OCI-LY1 (cell line): ENCODE measurements at regions not wholly inside any gene's neighbourhood (a gene's known extent, or its start where the extent isn't known, plus 50 kb on each side); places are given as distances from the start of the nearest gene placed in this dataset.
"Not testable (repeated sequence)": the region's sequence is repeated elsewhere in the genome, so short reads cannot be mapped to it uniquely, and the experiment has no call there.

ENCODE experiments used
- H2AFZ ChIP-seq: fragments of 200-600 bp; sonication (generic), shearing (Covaris generic); 2 replicates; pipeline ENCODE4 v1.6.0; 2014; ENCODE audit warnings: antibody characterized with exemption, mild to moderate bottlenecking, low read length
- H3F3A ChIP-seq: fragments of 200-600 bp; sonication (generic), shearing (Covaris generic); 2 replicates; pipeline ENCODE4 v1.6.0; 2014; ENCODE audit warnings: mild to moderate bottlenecking, antibody characterized with exemption, low read length, moderate library complexity; ENCODE audit not compliant: insufficient read depth
- H3K27ac ChIP-seq: fragments of 200-600 bp; sonication (generic); 2 replicates; pipeline ENCODE4 v1.5.1; 2014; ENCODE audit warnings: low read length, mixed run types, mild to moderate bottlenecking, low read depth; ENCODE audit not compliant: poor library complexity, severe bottlenecking
- H3K27me3 ChIP-seq: fragments of 200-600 bp; sonication (generic); 2 replicates; pipeline ENCODE4 v1.6.0; 2014; ENCODE audit warnings: antibody characterized with exemption, mild to moderate bottlenecking, low read length, moderate library complexity; ENCODE audit not compliant: insufficient read depth
- H3K36me3 ChIP-seq: fragments of 200-600 bp; sonication (generic); 2 replicates; pipeline ENCODE4 v1.6.1; 2014; ENCODE audit warnings: mild to moderate bottlenecking, antibody characterized with exemption, low read length, moderate library complexity, mixed read lengths; ENCODE audit not compliant: insufficient read depth
- H3K4me1 ChIP-seq: fragments of 200-600 bp; sonication (generic); 2 replicates; pipeline ENCODE4 v1.5.1; 2014; ENCODE audit warnings: mild to moderate bottlenecking, low read length, moderate library complexity; ENCODE audit not compliant: insufficient read depth, severe bottlenecking
- H3K4me2 ChIP-seq: fragments of 200-600 bp; sonication (generic), shearing (Covaris generic); 2 replicates; pipeline ENCODE4 v1.6.1; 2014; ENCODE audit warnings: low read length
- H3K4me3 ChIP-seq: fragments of 200-600 bp; sonication (generic); 2 replicates; pipeline ENCODE4 v1.5.1; 2014; ENCODE audit warnings: low read length, low read depth, mild to moderate bottlenecking, mixed read lengths; ENCODE audit not compliant: poor library complexity, severe bottlenecking
- H3K79me2 ChIP-seq: fragments of 200-600 bp; shearing (Covaris generic); 2 replicates; pipeline ENCODE4 v1.6.1; 2016; ENCODE audit warnings: mixed run types, low read length, mixed read lengths; ENCODE audit not compliant: insufficient read depth
- H3K9ac ChIP-seq: fragments of 200-600 bp; sonication (generic), shearing (Covaris generic); 2 replicates; pipeline ENCODE4 v1.6.1; 2014; ENCODE audit warnings: mild to moderate bottlenecking, low read length, mixed read lengths
- H3K9me2 ChIP-seq: fragments of 200-600 bp; sonication (generic), shearing (Covaris generic); 2 replicates; pipeline ENCODE4 v1.6.1; 2014; ENCODE audit warnings: low read depth, mild to moderate bottlenecking, low read length, mixed read lengths
- H3K9me3 ChIP-seq: fragments of 200-600 bp; shearing (Covaris generic); 2 replicates; pipeline ENCODE4 v1.6.1; 2014; ENCODE audit warnings: low read length, mixed read lengths
- H4K20me1 ChIP-seq: fragments of 200-600 bp; sonication (generic), shearing (Covaris generic); 2 replicates; pipeline ENCODE4 v1.6.0; 2016; ENCODE audit warnings: mild to moderate bottlenecking, low read length; ENCODE audit not compliant: insufficient read depth
- EZH2 ChIP-seq: fragments of 200-600 bp; sonication (generic), shearing (Covaris generic); IDR thresholded peaks from 2 replicates; pipeline ENCODE4 v1.8.0; 2017; ENCODE audit warnings: borderline replicate concordance, mixed run types, mild to moderate bottlenecking, antibody characterized with exemption, low read length, moderate library complexity, mixed read lengths
- TF ChIP-seq, protein P1 (sequence below): fragments of 200-600 bp; sonication (generic), shearing (Covaris generic); IDR thresholded peaks from 2 replicates; pipeline ENCODE4 v1.5.1; 2017; ENCODE audit warnings: mild to moderate bottlenecking, antibody characterized with exemption, low read length, moderate library complexity, mixed read lengths

DNA sequence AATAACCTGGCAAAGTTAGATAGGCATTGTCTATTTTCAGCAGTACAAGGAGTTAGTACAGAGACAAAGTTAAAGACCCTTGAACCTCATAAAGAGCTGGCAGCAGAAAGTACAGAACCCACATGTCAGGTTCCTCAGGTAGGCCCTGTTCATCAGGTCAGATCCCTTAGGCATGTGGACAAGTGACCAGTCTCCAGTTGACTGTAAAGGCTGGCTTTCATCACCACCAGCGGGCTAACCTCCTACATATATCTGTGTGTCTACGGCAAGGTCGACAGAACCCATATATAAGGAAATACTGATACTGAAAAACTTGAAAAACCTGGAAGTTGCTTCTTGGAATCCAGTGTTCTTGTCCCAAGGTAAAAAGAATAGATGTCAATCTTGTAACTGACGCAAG lies 223.1 kb upstream of the SGK1 start:
- Histone ChIP-seq H3K9me3 (no peaks in the 10 kb centered on the region), H2AFZ (no peak overlapping the region)

DNA sequence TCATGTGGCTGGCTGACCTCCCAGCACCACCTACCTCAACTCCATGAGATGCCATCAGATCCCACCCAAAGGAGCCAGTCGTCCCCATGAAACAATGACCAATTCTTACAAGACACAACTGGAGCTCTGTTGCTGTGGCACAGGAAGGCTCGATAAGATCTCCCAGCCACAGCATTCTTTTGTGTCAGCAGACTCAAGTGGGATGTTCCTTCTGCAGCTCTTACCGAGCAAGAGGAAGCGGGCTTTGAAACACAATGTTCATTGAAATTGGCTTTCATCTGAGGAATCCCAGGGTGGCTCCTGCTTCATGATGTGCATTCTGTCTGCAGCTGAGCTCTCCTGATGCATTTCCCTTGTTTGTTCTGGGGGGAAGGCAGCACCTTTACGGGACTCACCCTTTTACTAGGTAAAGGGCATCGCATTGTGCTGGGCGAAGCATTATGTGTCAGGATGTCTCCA lies 222.0 kb upstream of the SGK1 start:
- Histone ChIP-seq H3K9ac (no peak overlapping the region), H3K27me3 (no peaks in the 10 kb centered on the region), H3K4me2 (no peak overlapping the region), H3K9me2 (no peaks in the 10 kb centered on the region), H3K36me3 (no peaks in the 10 kb centered on the region), H3K9me3 (no peaks in the 10 kb centered on the region), H3K27ac (no peak overlapping the region), H3K79me2 (no peaks in the 10 kb centered on the region), H3F3A (no peaks in the 10 kb centered on the region), H4K20me1 (no peaks in the 10 kb centered on the region), H3K4me1 (no peaks in the 10 kb centered on the region), H3K4me3 (no peak overlapping the region), H2AFZ (no peak overlapping the region)
- no peak for TF ChIP-seq EZH2
- TF ChIP-seq, protein P1, sequence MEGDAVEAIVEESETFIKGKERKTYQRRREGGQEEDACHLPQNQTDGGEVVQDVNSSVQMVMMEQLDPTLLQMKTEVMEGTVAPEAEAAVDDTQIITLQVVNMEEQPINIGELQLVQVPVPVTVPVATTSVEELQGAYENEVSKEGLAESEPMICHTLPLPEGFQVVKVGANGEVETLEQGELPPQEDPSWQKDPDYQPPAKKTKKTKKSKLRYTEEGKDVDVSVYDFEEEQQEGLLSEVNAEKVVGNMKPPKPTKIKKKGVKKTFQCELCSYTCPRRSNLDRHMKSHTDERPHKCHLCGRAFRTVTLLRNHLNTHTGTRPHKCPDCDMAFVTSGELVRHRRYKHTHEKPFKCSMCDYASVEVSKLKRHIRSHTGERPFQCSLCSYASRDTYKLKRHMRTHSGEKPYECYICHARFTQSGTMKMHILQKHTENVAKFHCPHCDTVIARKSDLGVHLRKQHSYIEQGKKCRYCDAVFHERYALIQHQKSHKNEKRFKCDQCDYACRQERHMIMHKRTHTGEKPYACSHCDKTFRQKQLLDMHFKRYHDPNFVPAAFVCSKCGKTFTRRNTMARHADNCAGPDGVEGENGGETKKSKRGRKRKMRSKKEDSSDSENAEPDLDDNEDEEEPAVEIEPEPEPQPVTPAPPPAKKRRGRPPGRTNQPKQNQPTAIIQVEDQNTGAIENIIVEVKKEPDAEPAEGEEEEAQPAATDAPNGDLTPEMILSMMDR, result no peak

More for the DNA sequence above, 223.1 kb upstream of the SGK1 start:
- H3K9ac ChIP-seq, result no peak overlapping the region
- no peak overlapping the region for H3K4me2 ChIP-seq
- H3K79me2 ChIP-seq, result no peaks in the 10 kb centered on the region
- H3K27ac ChIP-seq, result no peak overlapping the region
- H3K36me3 ChIP-seq, result no peaks in the 10 kb centered on the region
- H3F3A ChIP-seq, result no peaks in the 10 kb centered on the region
- no peaks in the 10 kb centered on the region for H4K20me1 ChIP-seq
- no peaks in the 10 kb centered on the region for H3K4me1 ChIP-seq
- no peaks in the 10 kb centered on the region for H3K9me2 ChIP-seq
- no peaks in the 10 kb centered on the region for H3K27me3 ChIP-seq
- TF ChIP-seq, protein P1, result no peak
- TF ChIP-seq EZH2, result no peak
- H3K4me3 ChIP-seq, result no peak overlapping the region

DNA sequence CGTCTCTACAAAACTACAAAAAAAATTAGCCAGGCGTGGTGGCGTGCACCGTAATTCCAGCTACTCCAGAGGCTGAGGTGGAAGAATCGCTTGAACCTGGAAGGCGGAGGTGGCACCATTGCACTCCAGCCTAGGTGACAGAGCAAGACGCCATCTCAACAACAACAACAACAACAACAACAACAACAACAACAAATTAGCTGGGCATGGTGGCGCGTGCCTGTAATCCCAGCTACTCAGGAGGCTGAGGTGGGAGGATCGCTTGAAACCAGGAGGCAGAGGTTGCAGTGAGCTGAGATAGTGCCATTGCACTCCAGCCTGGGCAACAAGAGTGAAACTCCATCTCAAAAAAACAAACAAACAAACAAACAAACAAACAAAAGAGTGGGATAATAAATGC lies 219.9 kb upstream of the SGK1 start:
- not testable (repeated sequence) for H2AFZ ChIP-seq, H3K4me1 ChIP-seq, H3K27me3 ChIP-seq, H3F3A ChIP-seq, H3K4me2 ChIP-seq, H3K9ac ChIP-seq, H3K79me2 ChIP-seq, H3K4me3 ChIP-seq, H3K36me3 ChIP-seq, H4K20me1 ChIP-seq, H3K9me2 ChIP-seq, H3K9me3 ChIP-seq, H3K27ac ChIP-seq

DNA sequence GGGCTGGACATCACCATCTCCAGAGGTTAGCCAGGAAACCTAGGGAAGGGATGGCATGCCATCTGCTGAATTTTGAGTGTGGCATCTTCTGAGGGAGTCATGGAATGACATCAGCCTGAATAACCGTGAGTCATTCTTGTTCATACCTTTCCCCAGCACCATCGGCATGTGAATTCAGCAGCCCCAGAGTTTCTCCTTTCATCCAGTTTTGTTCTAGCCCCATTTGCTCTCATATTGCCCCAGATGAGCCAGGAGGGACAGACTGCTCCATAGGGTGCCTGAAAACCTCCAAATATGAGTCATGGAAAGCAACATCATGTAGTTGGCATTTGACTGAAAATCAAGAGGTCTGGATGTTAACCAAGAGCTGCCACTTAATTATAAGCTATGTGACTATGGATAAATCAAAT lies 219.2 kb upstream of the SGK1 start:
- Histone ChIP-seq H3K27ac (no peak overlapping the region), H3K4me2 (no peak overlapping the region), H3K79me2 (no peaks in the 10 kb centered on the region), H3K4me3 (no peak overlapping the region), H3K9me3 (no peaks in the 10 kb centered on the region), H3K4me1 (no peaks in the 10 kb centered on the region), H3K9ac (no peak overlapping the region), H3K27me3 (no peaks in the 10 kb centered on the region), H3F3A (no peaks in the 10 kb centered on the region), H4K20me1 (no peaks in the 10 kb centered on the region), H2AFZ (no peak overlapping the region), H3K9me2 (no peaks in the 10 kb centered on the region), H3K36me3 (no peaks in the 10 kb centered on the region)
- no peak for TF ChIP-seq EZH2
- TF ChIP-seq, protein P1, result no peak
